ENCODE measurements at regions not wholly inside any gene's neighbourhood (a gene's known extent, or its start where the extent isn't known, plus 50 kb on each side); places are given as distances from the start of the nearest gene placed in this dataset.
"Not testable (repeated sequence)": the region's sequence is repeated elsewhere in the genome, so short reads cannot be mapped to it uniquely, and the experiment has no call there.

- TF ChIP-seq EP300, CTCF (IDR thresholded peaks at IDR 0.05): not testable (repeated sequence)
Observed at GRCh38 chr17:71031286-71031685, 862.0 kb downstream of the KCNJ2 start.

Measured in ovary (tissue), 3 donors.